NCI-H2171 (cell line): ENCODE measurements at regions not wholly inside any gene's neighbourhood (a gene's known extent, or its start where the extent isn't known, plus 50 kb on each side); places are given as distances from the start of the nearest gene placed in this dataset.

ENCODE experiments used
- DNase-seq: peaks from one replicate; lab custom pipeline; 2025; lab: John Stamatoyannopoulos, UW

GRCh38 chr2:104158191-104158590, 695.7 kb upstream of the POU3F3 start:
- DNase-seq, result no peak

DNA sequence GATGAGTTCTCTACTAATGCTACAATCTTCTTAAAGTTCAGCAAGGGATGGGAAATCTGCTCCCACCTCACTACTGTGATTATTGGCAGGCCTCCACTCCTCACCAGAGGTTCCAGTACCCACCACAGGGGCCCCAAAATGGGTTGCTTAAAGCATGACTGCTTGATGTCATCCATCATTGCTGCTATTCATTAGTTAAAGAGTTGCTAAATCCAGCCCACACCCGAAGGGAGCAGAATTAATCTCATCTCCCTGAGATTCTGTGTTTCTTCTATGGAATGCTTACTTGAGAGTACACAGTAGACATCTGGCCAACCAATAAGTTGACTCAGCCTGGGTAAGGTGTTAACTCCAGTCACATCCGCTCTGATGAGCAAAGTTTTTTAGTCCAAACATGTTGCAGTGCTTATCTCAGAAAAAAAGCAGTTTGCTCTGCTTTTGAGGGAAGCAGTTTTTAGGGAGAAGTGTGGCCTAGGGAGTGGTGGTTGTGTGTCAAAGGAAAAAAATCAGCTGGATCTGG, 690.2 kb upstream of the POU3F3 start:
- no peak for DNase-seq

DNA sequence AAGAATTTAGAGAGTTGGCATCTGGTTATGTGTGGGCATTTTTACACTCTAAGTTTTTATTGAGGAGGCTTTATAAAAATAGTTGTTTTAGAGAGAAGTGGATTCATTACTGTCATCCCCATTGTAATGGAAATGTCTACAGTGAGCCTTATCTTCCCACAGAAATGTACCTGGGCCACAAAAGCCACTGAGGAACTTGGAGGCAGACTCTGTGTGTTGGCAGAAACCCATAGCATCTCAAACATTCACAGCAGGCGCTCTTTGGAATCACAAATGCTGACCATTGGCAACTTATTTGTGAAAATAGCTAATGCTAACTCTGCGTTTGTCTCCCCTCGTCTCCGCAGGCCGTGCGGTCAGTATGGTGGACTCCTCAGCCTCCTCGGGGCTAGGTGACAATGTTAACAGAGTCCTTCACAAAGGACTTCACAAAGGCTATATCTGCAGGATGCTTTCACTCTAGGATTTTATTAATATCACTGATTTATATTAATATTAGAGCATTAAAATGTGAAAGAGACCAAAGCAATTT, 689.1 kb upstream of the POU3F3 start:
- no peak for DNase-seq

GRCh38 chr2:104177179-104177578, 676.7 kb upstream of the POU3F3 start:
- DNase-seq, result no peak

DNA sequence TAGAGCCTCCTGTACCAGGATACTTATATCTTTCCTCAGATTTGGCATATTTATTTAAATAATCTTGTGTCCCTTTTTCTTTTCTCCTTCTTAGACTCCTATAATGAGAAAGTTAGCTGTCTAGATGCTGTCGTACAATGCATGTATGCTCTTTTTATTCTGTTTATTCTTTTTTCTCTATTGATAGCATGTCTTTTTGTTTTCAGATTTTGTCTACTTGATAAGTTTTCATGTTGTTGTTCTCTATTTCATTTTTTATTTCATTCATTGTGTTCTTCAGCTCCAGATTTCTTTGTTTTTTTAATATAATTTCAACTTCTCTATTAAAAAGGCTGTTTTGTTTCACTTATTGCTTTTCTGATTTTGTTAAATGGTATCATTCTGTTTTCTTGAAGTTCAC, 674.3 kb upstream of the POU3F3 start:
- DNase-seq, result no peak

DNA sequence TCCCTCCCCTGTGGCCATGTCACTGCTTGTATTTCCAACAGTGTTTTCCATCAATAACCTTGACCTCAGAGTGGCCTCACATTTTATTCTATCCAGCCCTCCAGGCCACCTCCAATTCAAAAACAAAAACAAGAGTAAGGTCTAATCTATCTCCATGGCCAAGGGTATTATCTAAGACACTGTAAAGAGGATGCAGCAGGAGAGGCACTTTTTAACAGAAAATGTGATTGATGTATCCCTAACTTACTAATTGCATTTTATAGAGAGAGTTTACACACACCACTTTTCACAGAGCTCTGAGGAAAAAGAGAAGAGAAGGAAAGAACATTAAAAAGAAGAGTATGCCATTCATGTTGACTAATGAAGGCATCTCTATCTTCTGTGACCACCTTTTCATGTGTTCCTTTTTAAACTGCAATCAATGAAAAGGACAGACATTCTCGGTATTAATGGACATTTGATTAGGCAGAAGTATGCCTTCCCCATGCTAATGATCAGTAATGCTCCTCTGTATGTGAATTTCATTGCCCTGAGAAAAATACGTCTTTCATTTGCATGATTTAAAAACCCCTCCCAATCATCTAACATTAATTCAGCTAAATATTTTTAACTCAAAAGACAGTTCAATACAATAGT, 653.3 kb upstream of the POU3F3 start:
- no peak for DNase-seq

DNA sequence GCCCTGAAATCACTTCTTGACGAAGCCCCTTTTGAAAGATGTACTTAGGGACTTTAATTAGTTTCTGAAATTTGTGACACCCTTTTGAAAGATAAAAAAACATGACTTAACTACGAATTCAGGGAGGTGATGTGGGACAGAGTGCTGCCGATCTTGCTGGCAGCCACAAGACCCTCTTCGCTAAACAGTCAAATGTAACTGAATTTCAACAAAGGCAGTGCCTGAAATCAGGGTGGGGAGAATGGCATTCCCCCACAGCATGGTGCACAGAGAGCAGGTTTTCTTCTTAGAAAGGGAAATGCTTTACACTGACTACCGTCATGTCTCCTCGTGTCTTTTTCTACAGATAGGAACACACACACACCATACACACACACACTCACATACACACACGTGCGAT, 640.2 kb upstream of the POU3F3 start:
- DNase-seq, result no peak

DNA sequence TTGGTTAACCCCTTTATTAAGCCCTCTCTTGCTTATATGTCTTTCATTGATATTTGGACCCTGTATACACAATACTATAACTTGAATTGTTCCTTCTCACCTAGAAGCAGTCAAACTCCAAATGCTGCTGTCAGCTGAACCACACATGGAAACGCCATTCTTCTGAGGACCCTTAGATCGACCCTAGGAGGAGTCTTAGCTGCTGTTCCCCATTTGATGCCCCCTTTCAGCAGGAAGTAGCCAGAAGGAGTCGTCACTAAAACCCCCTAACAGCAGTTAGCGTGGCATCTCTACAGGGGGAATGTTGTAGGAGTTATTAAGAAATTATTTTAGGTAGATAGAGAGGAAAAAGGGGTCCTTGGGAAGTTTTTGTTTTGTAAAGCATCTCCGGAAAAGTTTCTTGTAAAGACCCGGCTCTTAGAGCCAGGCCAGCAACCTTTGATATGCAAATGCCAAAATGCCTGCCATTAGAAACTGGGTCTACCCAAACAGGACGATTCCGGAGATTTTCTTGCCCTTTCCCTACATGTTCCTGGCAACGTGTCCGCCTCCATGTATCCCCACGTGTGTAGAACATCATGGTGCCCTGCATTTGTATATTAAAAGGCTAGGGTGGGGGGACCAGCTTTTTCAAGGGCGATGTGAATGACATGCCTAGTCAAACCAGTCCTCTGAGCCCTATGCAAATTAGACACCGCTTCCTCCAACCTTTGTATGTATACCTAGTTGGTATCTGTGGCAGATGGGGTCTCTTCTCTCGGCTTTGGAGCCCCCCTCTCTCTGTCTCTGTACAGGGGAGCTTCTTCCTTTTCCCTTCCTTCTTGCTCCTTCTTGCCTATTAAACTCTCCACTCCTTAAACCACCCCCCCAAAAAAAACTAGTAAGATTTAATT, 638.4 kb upstream of the POU3F3 start:
- DNase-seq, result no peak

DNA sequence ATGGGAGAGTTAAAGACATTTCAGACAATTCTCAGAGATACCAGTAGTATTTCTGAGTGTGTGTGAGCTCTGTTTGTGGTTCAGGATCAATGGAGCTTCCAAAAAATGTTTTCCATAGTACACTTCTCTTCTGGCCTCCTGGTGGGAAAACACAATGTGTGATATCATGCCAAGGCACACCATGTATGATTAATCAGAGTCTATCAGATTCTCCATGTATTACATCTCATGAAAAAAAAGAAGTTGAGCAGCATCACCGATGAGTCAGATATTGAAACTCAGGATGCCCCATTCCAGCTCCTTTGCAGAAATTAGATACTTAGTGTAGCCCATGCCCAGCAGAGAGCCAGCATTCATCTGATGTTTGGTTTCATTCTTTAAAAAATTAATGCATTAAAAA, 620.3 kb upstream of the POU3F3 start:
- DNase-seq, result no peak

- no peak for DNase-seq
Observed at GRCh38 chr2:104236491-104236890, 617.4 kb upstream of the POU3F3 start.

DNA sequence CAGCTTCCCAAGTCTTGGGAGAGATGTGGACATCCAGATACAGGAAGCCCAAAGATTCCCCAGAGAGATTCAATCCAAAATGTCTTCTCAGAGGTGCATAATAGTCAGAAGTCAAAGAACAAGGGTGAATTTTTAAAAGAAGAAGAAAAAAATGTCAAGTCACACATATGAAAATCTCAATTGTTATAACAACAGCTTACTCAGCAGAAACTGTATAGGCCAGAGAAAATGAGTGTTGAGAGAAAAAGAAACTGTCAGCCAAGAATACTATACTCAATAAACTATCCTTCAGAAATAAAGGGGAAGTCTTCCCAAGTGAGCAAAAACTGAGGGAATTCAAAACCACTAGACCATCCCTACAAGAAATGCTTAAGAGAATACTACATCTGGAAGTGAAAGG, 612.9 kb upstream of the POU3F3 start:
- DNase-seq, result no peak

DNA sequence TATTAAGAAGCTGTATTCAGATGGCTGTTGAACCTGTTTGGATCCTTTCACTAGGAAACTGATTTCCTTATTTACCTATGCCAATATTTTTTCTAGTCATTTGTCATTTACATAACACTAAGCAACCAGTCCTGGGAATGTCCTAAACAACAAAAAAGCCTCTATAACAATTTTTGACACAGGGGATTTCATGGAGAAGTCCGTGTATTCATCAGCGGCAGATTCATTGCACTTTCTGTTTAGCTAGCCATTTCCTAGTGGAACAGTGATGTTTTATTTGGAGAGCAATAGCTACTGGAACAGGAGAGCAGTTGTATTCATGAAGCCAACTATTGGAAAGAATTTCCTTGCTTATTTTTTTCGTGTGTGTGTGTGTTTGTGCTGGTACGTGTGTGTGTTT, 604.3 kb upstream of the POU3F3 start:
- no peak for DNase-seq

- DNase-seq, result no peak
Observed at GRCh38 chr2:104250635-104251034, 603.3 kb upstream of the POU3F3 start.

GRCh38 chr2:104254017-104254416, 599.9 kb upstream of the POU3F3 start:
- DNase-seq, result no peak

- DNase-seq, result no peak
Observed at GRCh38 chr2:104262714-104263113, 591.2 kb upstream of the POU3F3 start.

DNA sequence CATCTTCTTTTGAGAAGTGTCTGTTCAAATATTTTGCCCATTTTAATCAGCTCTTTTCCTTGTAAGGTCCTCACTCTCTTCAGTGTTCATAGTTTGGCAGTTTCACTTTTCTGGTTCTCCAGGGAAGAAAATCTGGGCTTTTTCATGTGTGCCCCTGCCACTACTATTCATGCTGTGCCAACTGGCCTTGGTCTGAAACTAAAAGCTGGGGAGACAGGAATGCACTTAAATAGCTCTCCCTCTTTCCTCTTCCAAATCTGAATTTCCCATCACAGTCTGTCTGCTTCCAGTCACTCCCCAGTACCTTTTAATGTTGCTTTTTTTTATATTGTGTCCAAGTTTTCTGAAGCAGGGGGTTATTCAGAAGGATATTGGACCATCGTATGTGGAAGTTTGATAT, 574.3 kb upstream of the POU3F3 start:
- DNase-seq, result no peak

DNA sequence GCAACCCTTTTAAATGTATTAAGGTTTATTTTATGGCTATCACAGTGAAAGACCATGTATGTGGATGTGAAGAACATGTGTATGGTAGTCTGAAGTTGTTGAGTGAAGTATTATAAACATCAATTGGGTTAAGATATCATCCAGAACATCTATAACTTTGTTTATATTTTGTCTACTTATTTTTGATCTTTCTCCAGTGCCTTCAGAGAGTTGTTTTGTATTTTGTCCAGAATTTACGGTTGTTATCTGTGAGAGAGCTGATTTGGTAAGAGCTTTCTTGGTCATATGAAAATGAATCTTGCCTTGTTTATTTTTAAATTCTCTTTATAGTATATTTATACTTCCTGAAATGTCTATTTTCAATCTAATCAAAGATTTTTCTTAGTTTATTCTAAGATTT, 573.7 kb upstream of the POU3F3 start:
- DNase-seq, result no peak

- DNase-seq, result no peak
Observed at GRCh38 chr2:104286841-104287240, 567.1 kb upstream of the POU3F3 start.

DNA sequence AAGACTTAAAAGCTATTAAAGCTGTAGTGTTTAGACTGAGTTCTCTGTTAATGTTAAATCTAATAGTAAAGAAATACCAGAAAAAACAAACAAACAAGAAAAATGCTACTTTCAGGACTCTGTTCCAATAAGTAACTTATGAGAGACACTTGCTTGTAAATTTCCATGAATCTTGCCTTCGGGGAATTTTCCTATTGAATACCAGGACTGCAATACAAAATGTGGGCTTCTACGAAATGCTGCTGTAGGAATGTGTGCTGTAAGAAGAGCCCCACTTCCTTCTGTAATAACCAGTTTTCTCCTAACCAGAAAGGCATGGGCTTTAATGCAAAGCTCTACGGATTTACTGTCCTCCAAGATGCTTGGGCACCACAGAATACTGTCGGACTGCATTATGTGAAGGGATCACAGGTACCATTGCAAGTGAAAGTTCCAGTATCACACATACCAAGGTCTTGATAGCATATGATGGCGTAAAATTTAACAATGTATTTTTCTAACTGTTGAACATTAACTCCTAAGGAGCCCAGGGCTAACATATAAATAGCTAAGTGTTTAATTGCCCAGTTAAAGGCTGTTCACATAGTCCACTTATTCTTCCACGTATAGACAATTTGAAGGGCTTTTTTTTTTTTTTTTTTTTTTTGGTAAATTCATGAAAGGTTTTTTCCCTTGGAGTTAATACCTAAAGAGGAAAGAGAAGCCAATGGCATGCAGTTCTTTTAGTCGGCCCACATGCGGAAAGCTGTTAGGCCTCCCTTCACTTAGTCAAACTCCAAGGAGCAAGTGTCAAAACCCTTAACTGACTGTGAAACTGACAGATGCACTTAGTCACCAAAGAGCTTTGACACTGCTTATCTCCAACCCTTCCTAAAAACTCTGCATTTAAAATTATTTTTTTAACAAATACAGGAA, 564.0 kb upstream of the POU3F3 start:
- no peak for DNase-seq

- DNase-seq, result no peak
Observed at GRCh38 chr2:104290566-104290891, 563.4 kb upstream of the POU3F3 start.

GRCh38 chr2:104312684-104313083, 541.2 kb upstream of the POU3F3 start:
- DNase-seq, result no peak

- DNase-seq, result no peak
Observed at GRCh38 chr2:104318001-104318665, 535.8 kb upstream of the POU3F3 start.
